Liver (tissue), 7 donors: ENCODE measurements at regions not wholly inside any gene's neighbourhood (a gene's known extent, or its start where the extent isn't known, plus 50 kb on each side); places are given as distances from the start of the nearest gene placed in this dataset.

Experiments
- DNase-seq: peaks from one replicate; pipeline ENCODE4 v3.0.0-alpha.2; 2017; ENCODE audit warnings: low spot score
- H3K27ac ChIP-seq, 2 donors: one replicate each; pipeline ENCODE4 v1.7.0; 2013; ENCODE audit warnings: inconsistent platforms in 2 of 2, low read length in 2 of 2, control low read depth in 1 of 2, low read depth in 1 of 2, mild to moderate bottlenecking in 1 of 2
- H3K27me3 ChIP-seq, 4 donors: one replicate each; pipeline versions ENCODE4 v1.6.1 to v1.7.0; 2013; ENCODE audit warnings: low read length in 3 of 4, inconsistent platforms in 1 of 4, mild to moderate bottlenecking in 1 of 4, moderate library complexity in 1 of 4; ENCODE audit not compliant: control insufficient read depth in 4 of 4, insufficient read depth in 4 of 4
- H3K36me3 ChIP-seq, 4 donors: one replicate each; pipeline versions ENCODE4 v1.6.1 to v1.7.0; 2013; ENCODE audit warnings: low read length in 3 of 4, mild to moderate bottlenecking in 3 of 4, low read depth in 1 of 4, moderate library complexity in 1 of 4; ENCODE audit not compliant: control insufficient read depth in 4 of 4, insufficient read depth in 3 of 4
- H3K4me1 ChIP-seq, 4 donors: one replicate each; pipeline versions ENCODE4 v1.6.1 to v1.7.0; 2013; ENCODE audit warnings: low read length in 3 of 4, mild to moderate bottlenecking in 3 of 4, moderate library complexity in 1 of 4; ENCODE audit not compliant: control insufficient read depth in 4 of 4, insufficient read depth in 4 of 4
- H3K4me3 ChIP-seq, 3 donors: one replicate each; pipeline versions ENCODE4 v1.6.1 to v1.7.0; 2013; ENCODE audit warnings: low read length in 3 of 3, control low read depth in 1 of 3, low read depth in 1 of 3, mild to moderate bottlenecking in 1 of 3
- H3K9ac ChIP-seq, 2 donors: one replicate each; pipeline ENCODE4 v1.7.0; 2013; ENCODE audit warnings: low read length in 2 of 2, mild to moderate bottlenecking in 2 of 2, moderate library complexity in 2 of 2, control low read depth in 1 of 2, low read depth in 1 of 2
- H3K9me3 ChIP-seq, 4 donors: one replicate each; pipeline versions ENCODE4 v1.6.1 to v1.7.0; 2013; ENCODE audit warnings: low read length in 3 of 4; ENCODE audit not compliant: control insufficient read depth in 4 of 4
- EGR1 ChIP-seq, 2 donors: IDR thresholded peaks; 2 replicates each; pipeline ENCODE4 v1.6.1; 2016 to 2018; ENCODE audit warnings: antibody characterized with exemption in 2 of 2, low read depth in 2 of 2
- FOXA2 ChIP-seq: IDR thresholded peaks from 2 replicates; pipeline ENCODE4 v1.6.1; 2016; ENCODE audit warnings: antibody characterized with exemption
- GABPA ChIP-seq, 2 donors: IDR thresholded peaks in 1 of 2; conservative IDR thresholded peaks in 1 of 2; 2 replicates each; pipeline ENCODE4 v1.6.1; 2016; ENCODE audit warnings: antibody characterized with exemption in 2 of 2, mild to moderate bottlenecking in 1 of 2, moderate library complexity in 1 of 2
- HNF4A ChIP-seq, 2 donors: conservative IDR thresholded peaks; 2 replicates each; pipeline ENCODE4 v1.6.1; 2016; ENCODE audit warnings: antibody characterized with exemption in 2 of 2, mild to moderate bottlenecking in 2 of 2
- HNF4G ChIP-seq: IDR thresholded peaks from 2 replicates; pipeline ENCODE4 v1.6.1; 2016; ENCODE audit warnings: antibody characterized with exemption
- JUND ChIP-seq, 2 donors: IDR thresholded peaks; 2 replicates each; pipeline ENCODE4 v1.6.1; 2016; ENCODE audit warnings: antibody characterized with exemption in 2 of 2
- RXRA ChIP-seq, 2 donors: IDR thresholded peaks; 2 replicates each; pipeline ENCODE4 v1.6.1; 2017 to 2018; ENCODE audit warnings: antibody characterized with exemption in 2 of 2, mild to moderate bottlenecking in 1 of 2
- ZBTB33 ChIP-seq: IDR thresholded peaks from 2 replicates; pipeline ENCODE4 v1.6.1; 2016; ENCODE audit warnings: antibody characterized with exemption
- WGBS: extraction: QIAGEN DNeasy Blood & Tissue Kit; methylation state at CpG from one replicate; pipeline ENCODE4 v1.1.7; 2013; 5-methylcytosine and 5-hydroxymethylcytosine counted together
- TF ChIP-seq, protein P1 (sequence below): IDR thresholded peaks from 2 replicates; pipeline ENCODE4 v1.6.1; 2016; ENCODE audit warnings: antibody characterized with exemption, mild to moderate bottlenecking
- TF ChIP-seq, protein P2 (sequence below): IDR thresholded peaks from 2 replicates; pipeline ENCODE4 v1.6.1; 2016; ENCODE audit warnings: antibody characterized with exemption
- donor health status: healthy.
- donor health status: healthy.
- donor health status: healthy.
- donor health status: healthy.

DNA sequence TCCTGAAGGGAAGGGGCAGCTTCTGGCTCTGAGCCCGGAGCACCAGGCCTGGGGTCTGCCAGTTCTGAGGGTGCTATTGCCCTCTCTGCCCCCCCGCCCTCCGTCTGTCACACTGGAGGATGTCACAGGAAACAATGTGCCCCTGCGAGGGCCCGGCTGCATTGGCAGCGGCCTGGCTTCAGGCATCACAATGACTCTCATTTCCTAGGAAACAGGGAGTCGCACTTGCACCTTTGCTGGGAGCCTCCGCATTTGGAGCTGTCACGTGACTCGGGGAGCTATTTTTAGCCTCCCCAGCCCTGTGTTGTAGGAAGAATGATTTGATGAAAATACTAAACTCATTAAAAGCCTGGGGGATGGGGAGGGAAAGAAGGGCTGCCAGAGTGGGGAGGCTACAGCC is 518.9 kb downstream of the SHQ1 start:
- H3K36me3 ChIP-seq, result no peaks in the 10 kb centered on the region
- H3K9ac ChIP-seq, result no peak overlapping the region
- H3K27ac ChIP-seq, result no peak overlapping the region
- no peaks in the 10 kb centered on the region for H3K27me3 ChIP-seq
- DNase-seq, result no peak
- no peaks in the 10 kb centered on the region for H3K4me1 ChIP-seq
- 63% methylated on average over 10 of the region's 10 CpGs for WGBS
- H3K4me3 ChIP-seq, result no peak overlapping the region
- H3K9me3 ChIP-seq, result no peaks in the 10 kb centered on the region
- TF ChIP-seq ZBTB33, result no peak
- no peak for TF ChIP-seq JUND (IDR thresholded peaks at IDR 0.05)

GRCh38 chr3:72328755-72329277 is 519.4 kb downstream of the SHQ1 start:
- Histone ChIP-seq H3K9me3 (no peaks in the 10 kb centered on the region), H3K9ac (no peak overlapping the region), H3K27ac (no peak overlapping the region), H3K4me3 (no peak overlapping the region), H3K4me1 (no peaks in the 10 kb centered on the region), H3K36me3 (no peaks in the 10 kb centered on the region), H3K27me3 (no peaks in the 10 kb centered on the region)
- TF ChIP-seq RXRA (IDR thresholded peaks at IDR 0.05), result no peak
- TF ChIP-seq, protein P1, sequence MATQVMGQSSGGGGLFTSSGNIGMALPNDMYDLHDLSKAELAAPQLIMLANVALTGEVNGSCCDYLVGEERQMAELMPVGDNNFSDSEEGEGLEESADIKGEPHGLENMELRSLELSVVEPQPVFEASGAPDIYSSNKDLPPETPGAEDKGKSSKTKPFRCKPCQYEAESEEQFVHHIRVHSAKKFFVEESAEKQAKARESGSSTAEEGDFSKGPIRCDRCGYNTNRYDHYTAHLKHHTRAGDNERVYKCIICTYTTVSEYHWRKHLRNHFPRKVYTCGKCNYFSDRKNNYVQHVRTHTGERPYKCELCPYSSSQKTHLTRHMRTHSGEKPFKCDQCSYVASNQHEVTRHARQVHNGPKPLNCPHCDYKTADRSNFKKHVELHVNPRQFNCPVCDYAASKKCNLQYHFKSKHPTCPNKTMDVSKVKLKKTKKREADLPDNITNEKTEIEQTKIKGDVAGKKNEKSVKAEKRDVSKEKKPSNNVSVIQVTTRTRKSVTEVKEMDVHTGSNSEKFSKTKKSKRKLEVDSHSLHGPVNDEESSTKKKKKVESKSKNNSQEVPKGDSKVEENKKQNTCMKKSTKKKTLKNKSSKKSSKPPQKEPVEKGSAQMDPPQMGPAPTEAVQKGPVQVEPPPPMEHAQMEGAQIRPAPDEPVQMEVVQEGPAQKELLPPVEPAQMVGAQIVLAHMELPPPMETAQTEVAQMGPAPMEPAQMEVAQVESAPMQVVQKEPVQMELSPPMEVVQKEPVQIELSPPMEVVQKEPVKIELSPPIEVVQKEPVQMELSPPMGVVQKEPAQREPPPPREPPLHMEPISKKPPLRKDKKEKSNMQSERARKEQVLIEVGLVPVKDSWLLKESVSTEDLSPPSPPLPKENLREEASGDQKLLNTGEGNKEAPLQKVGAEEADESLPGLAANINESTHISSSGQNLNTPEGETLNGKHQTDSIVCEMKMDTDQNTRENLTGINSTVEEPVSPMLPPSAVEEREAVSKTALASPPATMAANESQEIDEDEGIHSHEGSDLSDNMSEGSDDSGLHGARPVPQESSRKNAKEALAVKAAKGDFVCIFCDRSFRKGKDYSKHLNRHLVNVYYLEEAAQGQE, result no peak
- no peak for TF ChIP-seq FOXA2
- TF ChIP-seq, protein P2, sequence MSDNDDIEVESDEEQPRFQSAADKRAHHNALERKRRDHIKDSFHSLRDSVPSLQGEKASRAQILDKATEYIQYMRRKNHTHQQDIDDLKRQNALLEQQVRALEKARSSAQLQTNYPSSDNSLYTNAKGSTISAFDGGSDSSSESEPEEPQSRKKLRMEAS, result no peak
- TF ChIP-seq ZBTB33, result no peak
- no peak for TF ChIP-seq HNF4G
- TF ChIP-seq HNF4A (conservative IDR thresholded peaks at IDR 0.05), result no peak
- TF ChIP-seq EGR1 (IDR thresholded peaks at IDR 0.05; ENCODE audit: low read depth in 2 of 2), result no peak
- no peak for TF ChIP-seq GABPA (IDR thresholded peaks at IDR 0.05 in 1 of 2, conservative IDR thresholded peaks at IDR 0.05 in 1 of 2)
- 82% methylated on average over 6 of the region's 6 CpGs for WGBS
- DNase-seq, result no peak
